GM12872 (cell line): ENCODE measurements at regions not wholly inside any gene's neighbourhood (a gene's known extent, or its start where the extent isn't known, plus 50 kb on each side); places are given as distances from the start of the nearest gene placed in this dataset.

ENCODE experiments used
- CTCF ChIP-seq: IDR thresholded peaks from 3 replicates; pipeline ENCODE4 v1.5.1; 2011; ENCODE audit warnings: low read depth, mild to moderate bottlenecking, low read length, moderate library complexity; ENCODE audit not compliant: insufficient read depth

GRCh38 chr12:104816845-104817503 is 141.1 kb downstream of the SLC41A2 start:
- no peak for TF ChIP-seq CTCF

GRCh38 chr12:104815935-104816334 is 142.2 kb downstream of the SLC41A2 start:
- no peak for TF ChIP-seq CTCF

- TF ChIP-seq CTCF, result no peak
These were observed 143.1 kb downstream of the SLC41A2 start for GRCh38 chr12:104814944-104815343.
